ENCODE measurements at regions not wholly inside any gene's neighbourhood (a gene's known extent, or its start where the extent isn't known, plus 50 kb on each side); places are given as distances from the start of the nearest gene placed in this dataset.

DNA sequence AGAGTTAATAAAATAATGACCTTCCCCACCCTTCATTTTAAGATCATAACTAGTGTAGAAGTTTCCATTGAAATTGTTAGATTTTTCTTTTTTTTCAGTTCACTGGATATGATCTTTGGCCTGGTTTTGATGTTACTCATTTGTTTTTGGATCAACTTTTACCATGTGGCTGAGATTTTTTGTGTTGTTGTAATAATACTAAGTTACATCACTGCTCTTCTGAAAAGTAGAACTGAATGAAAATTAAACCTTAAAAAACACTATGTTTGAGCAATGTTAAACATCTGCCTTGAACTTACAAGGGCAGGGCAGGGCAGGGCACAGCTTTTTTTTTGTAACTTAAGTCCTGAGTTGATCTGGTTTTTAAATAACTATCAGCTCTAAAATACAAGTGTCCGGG lies 204.8 kb upstream of the ADAMTS5 start:
- TF ChIP-seq EZH2 (IDR thresholded peaks at IDR 0.05; ENCODE audit: borderline replicate concordance, low read depth, low read length, severe bottlenecking) = no peak
- TF ChIP-seq, protein P1, sequence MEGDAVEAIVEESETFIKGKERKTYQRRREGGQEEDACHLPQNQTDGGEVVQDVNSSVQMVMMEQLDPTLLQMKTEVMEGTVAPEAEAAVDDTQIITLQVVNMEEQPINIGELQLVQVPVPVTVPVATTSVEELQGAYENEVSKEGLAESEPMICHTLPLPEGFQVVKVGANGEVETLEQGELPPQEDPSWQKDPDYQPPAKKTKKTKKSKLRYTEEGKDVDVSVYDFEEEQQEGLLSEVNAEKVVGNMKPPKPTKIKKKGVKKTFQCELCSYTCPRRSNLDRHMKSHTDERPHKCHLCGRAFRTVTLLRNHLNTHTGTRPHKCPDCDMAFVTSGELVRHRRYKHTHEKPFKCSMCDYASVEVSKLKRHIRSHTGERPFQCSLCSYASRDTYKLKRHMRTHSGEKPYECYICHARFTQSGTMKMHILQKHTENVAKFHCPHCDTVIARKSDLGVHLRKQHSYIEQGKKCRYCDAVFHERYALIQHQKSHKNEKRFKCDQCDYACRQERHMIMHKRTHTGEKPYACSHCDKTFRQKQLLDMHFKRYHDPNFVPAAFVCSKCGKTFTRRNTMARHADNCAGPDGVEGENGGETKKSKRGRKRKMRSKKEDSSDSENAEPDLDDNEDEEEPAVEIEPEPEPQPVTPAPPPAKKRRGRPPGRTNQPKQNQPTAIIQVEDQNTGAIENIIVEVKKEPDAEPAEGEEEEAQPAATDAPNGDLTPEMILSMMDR (IDR thresholded peaks at IDR 0.05; ENCODE audit: borderline replicate concordance, extremely low read depth, low read length, poor library complexity, severe bottlenecking) = no peak
